GM18867 (cell line): ENCODE measurements at regions not wholly inside any gene's neighbourhood (a gene's known extent, or its start where the extent isn't known, plus 50 kb on each side); places are given as distances from the start of the nearest gene placed in this dataset.
"Not testable (repeated sequence)": the region's sequence is repeated elsewhere in the genome, so short reads cannot be mapped to it uniquely, and the experiment has no call there.

ENCODE experiments used
- ATAC-seq: cut with Tn5 transposase; IDR thresholded peaks from one replicate; pipeline ENCODE4 v1.9.1; 2021; ENCODE audit warnings: mild to moderate bottlenecking, moderate library complexity; ENCODE audit not compliant: unreplicated experiment

GRCh38 chr1:230558324-230558723 is 84.0 kb upstream of the COG2 start:
- ATAC-seq = no peak

- no peak for ATAC-seq
Observed at GRCh38 chr1:230556453-230556852, 85.8 kb upstream of the COG2 start.

- no peak for ATAC-seq
Observed at GRCh38 chr1:230555814-230556213, 86.5 kb upstream of the COG2 start.

- no peak for ATAC-seq
Observed at GRCh38 chr1:230552880-230553279, 89.4 kb upstream of the COG2 start.

GRCh38 chr1:230550945-230551344 is 91.3 kb upstream of the COG2 start:
- ATAC-seq = not testable (repeated sequence)

GRCh38 chr1:230550428-230550827 is 91.9 kb upstream of the COG2 start:
- ATAC-seq = no peak

GRCh38 chr1:230549625-230550024 is 92.7 kb upstream of the COG2 start:
- ATAC-seq = no peak

- ATAC-seq = no peak
Observed at GRCh38 chr1:230548997-230549396, 93.3 kb upstream of the COG2 start.

- no peak for ATAC-seq
Observed at GRCh38 chr1:230548357-230548756, 93.9 kb upstream of the COG2 start.

GRCh38 chr1:230545181-230545580 is 97.1 kb upstream of the COG2 start:
- no peak for ATAC-seq

- no peak for ATAC-seq
Observed at GRCh38 chr1:230544758-230545157, 97.5 kb upstream of the COG2 start.

- no peak for ATAC-seq
Observed at GRCh38 chr1:230543085-230543484, 99.2 kb upstream of the COG2 start.

GRCh38 chr1:230542681-230543080 is 99.6 kb upstream of the COG2 start:
- ATAC-seq = no peak

- no peak for ATAC-seq
Observed at GRCh38 chr1:230542054-230542453, 100.2 kb upstream of the COG2 start.

GRCh38 chr1:230541306-230541705 is 101.0 kb upstream of the COG2 start:
- ATAC-seq = no peak

- no peak for ATAC-seq
Observed at GRCh38 chr1:230540421-230541155, 101.7 kb upstream of the COG2 start.

- ATAC-seq = no peak
Observed at GRCh38 chr1:230537456-230537855, 104.8 kb upstream of the COG2 start.

GRCh38 chr1:230536641-230537155 is 105.6 kb upstream of the COG2 start:
- ATAC-seq = no peak

GRCh38 chr1:230534224-230534623 is 108.1 kb upstream of the COG2 start:
- ATAC-seq = no peak

- ATAC-seq = no peak
Observed at GRCh38 chr1:230531103-230531502, 105.0 kb upstream of the PGBD5 start.

GRCh38 chr1:230519246-230519645 is 93.1 kb upstream of the PGBD5 start:
- no peak for ATAC-seq

- ATAC-seq = no peak
Observed at GRCh38 chr1:230518511-230518910, 92.4 kb upstream of the PGBD5 start.

- no peak for ATAC-seq
Observed at GRCh38 chr1:230517786-230518185, 91.7 kb upstream of the PGBD5 start.
